Glomerular visceral epithelial cell (primary cell): ENCODE measurements at regions not wholly inside any gene's neighbourhood (a gene's known extent, or its start where the extent isn't known, plus 50 kb on each side); places are given as distances from the start of the nearest gene placed in this dataset.

ENCODE experiments used
- DNase-seq: peaks from one replicate; pipeline ENCODE4 v3.0.0-alpha.2; 2016; ENCODE audit errors: extremely low spot score

DNA sequence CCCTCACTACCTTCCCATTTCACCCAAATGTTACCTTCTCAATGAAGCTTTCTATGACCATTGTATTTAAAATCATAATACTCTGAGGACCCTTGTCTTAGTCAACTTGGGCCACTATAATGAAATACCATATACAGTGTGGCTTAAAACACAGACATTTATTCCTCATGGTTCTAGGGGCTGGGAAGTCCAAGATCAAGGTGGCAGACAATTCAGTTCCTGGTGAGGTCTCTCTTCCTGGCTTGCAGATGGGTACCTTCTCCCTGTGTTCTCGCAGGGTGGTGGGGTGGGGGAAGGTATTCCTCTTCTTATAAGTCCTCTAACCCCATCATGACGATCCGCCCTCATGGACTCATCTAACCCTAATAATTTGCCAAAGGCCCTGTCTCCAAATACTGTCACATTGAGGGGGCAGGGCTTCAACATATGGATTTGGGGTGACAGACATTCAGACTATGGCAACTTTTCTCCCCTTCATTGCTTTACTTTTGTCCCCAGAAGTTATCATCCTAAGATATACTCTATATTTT, 163.7 kb upstream of the PWP1 start:
- no peak for DNase-seq

DNA sequence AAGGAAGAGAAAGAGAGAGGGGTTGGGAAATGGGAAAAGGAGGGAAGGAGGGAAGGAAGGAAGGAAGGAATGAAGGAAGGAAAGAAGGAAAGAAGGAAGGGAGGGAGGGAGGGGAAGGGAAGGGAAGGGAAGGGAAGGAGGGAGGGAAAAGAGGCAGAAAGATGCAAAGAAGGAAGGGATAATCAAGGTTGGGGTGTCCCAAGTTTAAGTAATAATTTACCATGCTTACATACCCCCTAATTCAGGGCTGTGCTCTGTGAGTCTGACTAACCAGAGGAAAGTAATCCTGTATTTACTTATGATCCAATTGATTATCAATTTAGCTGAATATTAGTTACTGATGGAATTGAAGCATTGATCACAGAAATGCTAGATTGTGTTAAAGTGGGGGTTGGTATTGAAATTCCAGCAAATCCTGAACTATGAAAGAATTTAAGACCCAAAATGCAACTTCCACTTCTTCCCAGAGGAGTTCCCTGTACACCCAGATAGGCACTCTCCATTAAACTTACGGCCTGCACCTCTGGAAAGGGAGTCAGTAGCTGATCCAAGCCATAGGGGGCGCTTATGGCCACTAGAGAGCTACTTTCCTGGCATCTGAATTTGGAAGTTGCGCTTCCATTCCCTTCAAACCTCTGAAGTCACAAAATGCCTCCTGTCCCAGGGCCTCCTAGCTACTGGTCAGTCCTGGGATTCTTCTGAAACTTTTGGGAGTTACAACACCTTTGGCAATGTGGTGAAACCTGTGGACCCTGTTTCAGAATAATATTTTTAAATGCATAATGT, 162.7 kb upstream of the PWP1 start:
- no peak for DNase-seq

DNA sequence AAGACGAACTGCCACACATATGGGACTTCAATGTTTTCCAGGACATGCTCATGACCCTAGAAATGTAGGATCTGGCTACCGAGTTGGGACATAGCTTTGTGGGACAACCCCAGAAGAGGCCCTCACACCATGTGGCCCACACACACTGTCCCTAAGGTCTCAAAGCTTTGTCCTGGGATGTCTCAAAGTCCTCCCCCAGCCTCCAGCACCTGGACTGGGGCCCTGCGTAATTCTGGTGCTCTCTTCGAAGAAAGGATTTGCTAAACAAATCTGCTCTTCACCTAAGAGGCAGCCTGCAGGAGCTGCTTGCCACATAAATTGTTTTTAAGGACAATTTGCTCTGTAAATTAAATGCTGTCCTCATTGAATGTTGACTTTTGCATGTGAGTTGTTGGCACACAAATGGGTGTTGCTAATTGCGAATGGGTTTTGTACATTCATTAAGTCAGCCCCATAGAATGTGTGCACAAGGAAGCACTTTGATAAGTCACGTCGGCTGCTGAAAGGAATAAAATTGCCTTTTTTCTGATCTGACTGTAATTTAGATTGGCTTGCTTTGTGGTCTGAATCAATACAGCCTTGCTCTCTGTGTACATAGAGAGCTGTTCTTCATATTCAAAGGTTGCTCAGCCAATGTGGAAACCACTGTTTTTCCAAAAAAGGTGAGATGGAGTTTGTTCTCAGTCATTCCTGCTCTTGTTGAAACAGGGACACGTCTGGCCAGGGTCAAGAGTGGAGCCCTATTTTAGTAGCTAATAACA, 161.6 kb upstream of the PWP1 start:
- no peak for DNase-seq

DNA sequence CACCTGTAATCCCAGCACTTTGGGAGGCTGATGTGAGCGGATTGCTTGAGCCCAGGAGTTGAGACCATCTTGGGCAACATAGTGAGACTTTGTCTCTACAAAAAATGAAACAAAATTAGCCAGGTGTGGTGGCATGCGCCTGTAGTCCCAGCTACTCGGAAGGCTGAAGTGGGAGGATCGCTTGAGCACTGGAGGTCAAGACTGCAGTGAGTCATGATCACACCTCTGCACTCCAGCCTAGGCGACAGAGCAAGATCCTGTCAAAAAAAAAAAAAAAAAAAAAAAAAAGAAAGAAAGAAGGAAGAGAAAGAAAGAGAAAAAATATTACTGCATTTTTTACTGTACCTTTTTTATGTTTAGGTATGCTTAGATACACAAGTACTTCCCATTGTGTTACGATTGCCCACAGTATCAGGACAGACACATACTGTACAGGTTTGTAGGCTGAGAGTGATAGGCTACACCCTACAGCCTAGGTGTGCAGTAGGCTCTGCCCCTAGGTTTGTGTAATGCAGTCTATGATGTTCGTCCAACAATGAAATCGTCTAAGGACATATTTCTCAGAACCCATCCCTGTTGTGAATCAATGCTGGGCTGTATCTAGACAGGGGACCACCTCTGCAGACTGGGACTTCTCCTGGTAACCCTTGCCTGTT, 160.4 kb upstream of the PWP1 start:
- no peak for DNase-seq

DNA sequence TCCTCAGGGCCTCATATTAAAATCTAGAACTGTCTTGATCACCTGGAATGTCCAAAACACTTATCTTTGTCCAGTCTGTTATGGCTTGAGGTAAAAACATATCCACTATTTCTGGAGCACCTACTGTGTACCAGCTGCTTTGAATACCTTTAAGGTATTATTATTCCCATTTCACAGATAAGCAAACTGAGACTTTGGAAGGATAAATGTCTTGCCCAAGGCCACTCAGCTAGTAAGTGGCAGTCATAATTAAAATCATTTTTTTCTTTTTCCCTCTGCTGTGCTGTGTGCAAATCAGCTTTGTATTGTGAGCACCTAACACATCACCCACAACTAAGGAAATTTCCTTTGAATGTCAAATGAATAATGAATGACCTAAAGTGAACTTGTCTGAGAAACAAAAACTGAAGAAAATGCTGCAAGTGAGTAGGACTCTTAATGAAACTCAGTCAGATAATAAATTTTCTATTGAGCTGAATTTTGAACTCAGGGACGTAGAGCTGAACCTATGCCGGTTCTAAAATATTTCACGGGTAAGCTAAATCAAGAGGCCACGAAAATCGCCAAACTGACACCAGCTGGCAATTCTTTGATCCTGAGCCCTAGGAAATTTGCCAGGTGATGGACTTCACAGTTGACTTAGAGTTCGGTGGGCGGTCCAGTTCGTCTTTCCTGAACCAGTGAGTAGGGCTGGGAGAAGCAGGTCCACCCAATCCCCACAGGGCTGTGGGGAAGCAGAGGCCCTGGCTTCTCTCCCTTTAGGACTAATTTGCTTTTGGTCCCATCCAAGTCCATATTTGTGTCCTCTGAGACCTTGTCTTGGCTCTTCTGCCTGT, 159.7 kb upstream of the PWP1 start:
- no peak for DNase-seq

DNA sequence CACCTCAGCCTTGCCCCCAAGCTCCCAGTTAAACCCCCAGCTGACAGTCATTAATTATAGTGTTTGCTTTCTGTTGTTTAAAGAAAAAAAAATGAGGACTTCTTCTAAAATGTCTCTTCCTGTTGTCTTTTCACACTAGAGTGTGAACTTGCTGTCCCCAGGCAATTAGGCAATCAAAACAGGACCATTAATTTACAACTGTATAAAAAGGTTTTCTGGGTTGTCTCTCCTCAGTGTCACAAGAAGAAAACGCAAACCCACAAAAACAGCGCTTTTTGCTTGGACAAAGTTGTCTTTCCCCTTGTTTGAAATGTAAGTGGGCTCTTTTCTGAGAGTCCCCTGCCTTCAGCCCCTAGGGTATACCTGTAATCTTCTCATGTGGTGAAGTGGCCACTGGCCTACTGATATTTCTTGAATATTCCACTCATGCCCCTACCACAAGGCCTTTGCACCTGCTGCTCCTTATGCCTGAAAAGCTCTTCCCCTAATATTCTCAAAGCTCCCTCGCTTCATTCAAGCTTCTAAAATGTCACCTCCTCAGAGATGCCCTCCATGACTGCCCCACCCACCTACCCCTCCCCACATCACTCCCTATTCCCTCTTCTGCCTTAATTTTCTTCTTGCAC, 158.9 kb upstream of the PWP1 start:
- DNase-seq, result no peak

DNA sequence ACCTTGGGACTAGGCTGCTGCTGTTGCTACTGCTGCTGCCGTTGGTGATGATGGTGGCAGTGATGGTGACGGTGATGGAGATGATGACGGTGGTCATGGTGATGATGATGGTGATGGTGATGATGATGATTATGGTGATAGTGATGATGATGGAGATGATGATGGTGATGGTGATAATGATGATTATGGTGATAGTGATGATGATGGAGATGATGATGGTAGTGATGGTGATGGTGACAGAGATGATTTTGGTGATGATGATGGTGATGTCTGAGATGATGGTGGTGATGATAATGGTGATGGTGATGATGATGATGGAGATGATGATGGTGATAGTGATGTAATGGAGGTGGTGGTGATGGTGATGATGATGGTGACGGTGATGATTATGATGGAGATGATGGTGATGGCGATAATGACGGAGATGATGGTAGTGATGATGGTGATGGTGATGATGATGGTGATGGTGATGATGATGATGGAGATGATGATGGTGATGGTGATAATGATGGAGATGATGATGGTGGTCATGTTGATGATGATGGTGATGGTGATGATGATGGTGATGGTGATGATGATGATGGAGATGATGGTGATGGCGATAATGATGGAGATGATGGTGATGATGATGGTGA, 156.8 kb upstream of the PWP1 start:
- no peak for DNase-seq

DNA sequence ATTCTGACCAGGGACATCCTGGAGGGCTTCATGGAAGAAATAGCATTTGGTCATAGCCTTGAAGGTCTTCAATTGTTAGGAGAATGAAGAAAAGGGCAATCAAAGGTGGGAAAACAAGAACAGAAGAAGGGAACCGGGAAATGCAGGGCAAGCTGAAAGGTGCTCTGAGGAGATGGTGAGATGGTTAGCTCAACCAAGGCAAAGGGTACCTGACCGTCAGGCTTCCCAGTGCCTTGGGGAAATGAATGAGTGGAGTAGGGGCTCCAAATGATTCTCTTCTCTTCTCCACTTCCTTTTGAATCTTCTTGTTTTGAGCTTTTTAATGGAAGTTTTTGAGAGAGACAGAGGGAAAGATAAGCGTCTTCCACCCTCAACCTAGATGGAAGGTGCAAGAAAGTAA, 155.6 kb upstream of the PWP1 start:
- no peak for DNase-seq

DNA sequence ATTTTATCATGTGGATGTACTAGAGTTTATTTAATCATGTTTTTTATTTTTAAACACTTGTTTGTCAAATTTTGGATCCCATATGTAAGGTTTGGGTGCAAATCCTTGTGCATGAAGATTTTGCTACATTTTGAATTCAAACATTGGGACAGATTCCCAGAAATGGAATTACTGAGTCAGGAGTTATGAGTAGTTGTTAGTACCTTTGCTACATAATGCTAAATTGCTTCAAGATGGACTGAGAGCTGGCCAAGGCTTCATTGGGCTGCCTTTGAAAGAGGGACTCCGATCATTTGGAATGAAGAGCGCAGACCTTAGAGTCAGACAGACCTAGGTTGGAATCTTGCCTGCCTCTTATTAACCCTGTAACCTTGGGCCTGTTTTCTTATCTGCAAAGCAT, 154.9 kb upstream of the PWP1 start:
- DNase-seq, result no peak

DNA sequence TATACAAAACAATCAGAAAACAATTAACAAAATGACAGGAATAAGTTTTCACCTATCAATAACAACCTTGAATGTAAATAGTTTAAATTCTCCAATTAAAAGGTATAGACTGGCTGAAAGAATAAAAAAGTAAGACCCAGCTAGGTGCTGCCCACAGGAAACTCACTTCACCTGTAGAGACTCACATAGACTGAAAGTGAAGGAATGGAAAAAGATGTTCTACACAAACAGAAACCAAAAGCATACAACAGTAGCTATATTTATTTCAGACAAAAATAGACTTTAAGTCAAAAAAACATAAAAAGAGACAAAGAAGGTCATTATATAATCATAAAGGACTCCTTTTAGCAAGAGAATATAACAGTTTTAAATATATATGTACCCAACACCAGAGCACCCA, 152.4 kb upstream of the PWP1 start:
- no peak for DNase-seq

DNA sequence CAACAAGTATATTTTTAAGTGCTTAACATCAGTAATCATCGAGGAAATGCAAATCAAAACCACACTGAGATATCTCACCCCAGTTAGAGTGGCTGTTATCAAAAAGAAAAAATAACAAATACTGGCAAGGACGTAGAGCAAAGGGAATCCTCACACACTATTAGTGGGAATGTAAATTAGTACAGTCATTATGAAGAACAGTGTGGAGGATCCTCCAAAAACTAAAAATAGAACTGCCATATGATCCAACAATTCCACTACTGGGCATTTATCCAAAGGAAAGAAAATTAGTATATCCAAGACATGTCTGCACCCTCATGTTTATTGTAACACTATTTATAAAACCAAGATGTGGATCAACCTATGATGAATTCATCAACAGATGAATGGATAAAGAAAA, 149.0 kb upstream of the PWP1 start:
- no peak for DNase-seq

DNA sequence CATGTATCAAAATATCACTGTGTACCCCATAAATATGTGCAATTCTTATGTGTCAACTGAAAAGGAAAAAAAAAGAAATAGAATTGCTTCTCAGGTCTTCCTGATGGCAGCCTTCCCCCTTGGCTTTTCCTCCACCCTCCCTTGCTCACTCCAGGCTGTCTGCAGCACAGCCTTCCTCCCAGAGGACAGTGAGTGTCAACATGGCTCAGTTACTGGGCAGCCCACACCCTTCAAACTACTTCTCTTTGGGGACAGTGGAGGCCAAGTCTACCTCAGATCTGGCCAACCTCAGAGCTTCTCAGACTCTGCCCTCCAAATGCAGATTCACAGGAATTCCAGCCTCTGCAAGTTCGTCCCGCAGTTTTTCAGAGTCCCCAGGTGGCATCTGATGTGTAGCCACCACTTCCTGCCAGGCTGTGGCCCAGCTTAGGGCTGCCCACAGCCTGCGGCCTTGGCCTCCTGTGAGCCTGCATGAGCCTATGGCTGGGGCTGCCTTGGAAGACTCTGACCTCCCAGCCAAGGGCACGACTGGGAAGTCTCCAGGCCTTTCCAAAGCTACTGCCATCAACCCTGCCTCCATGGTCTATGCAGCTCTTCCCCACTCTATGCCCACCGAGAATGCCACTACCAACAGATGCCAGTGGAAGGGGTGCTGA, 148.0 kb upstream of the PWP1 start:
- DNase-seq, result no peak

DNA sequence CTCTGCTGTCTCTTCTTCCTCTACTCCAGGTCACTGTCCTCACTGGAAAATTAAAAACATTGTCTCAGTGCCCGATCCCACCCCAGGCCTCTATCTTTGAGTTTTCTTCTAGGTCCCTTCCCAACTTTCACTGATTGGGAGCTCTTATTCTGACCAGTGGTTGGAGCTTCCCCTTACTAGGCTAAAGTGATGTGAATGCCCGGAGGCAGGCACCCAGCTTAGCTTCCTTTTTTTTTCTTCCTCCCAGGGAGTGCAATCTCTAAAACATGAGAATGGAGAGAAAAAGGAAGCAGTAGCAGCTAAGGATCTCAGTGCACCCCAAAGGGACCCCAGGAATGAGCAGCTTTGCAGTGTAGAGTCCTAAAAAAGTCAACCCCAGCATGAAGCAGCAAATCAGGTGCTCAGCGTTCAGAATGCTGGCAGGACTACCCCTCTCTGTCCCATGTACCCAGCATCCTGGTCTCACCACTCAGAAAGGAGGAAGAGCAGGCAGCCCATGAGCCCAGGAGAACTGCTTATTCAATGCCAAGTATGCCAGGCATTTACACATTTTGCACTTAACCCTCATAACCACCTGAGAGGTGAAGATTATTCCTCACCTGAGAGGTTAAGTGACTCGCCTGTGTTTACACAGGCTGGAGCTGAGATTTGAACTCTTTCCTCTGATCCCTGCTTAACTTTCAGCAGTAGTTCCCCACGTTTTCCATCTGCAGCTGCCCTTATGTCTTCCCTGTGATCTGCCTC, 146.2 kb upstream of the PWP1 start:
- DNase-seq, result no peak

DNA sequence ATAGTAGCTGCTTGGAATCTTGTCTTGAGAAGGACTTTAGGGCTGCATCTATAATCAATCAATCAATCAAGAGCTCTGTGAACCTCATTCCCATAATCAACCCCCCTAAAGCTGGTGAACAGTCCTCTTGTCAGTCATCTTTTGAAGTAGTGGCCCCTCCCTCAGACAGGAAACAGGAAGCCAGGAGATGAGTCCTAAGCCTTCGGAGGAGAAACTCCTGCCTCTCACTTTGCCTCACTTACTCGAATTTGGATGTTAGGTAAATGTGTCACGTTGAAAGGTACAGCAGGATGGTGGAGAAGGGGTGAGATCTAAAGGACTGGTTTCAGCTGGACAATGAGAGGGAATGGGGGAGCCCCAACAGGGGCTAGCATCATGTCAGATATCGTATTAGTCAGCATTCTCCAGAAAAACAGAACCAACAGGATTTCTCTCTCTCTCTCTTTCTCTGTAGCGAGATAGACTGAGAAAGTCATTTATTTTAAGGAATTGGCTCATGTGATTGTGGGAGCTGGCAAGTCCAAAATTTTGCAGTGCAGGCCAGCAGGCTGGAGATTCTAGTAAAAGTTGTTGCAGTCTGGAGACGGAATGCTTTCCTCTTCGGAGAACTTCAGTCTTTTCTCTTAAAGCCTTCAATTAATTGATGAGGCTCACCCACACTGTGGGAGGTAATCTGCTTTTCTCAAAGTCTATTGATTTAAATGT, 144.4 kb upstream of the PWP1 start:
- DNase-seq, result no peak

DNA sequence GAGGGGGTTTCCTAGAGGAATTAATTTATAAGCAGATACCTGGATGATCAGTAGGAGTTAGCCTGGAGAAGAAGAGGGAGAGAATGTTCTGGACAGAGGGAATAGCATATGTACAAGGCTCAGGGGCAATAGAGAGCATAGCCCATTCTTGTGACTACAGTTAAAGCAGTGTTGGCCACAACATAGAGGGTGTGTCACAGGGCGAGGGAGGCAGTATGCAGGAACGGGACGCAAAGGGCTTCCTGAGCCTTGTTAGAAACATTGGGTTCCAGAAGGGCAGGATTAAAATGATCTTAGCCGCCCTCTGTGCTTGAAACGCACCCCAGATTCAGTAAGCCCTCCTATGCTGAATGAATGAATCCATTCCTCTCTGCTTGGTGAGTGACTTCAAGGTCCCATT, 142.2 kb upstream of the PWP1 start:
- no peak for DNase-seq

DNA sequence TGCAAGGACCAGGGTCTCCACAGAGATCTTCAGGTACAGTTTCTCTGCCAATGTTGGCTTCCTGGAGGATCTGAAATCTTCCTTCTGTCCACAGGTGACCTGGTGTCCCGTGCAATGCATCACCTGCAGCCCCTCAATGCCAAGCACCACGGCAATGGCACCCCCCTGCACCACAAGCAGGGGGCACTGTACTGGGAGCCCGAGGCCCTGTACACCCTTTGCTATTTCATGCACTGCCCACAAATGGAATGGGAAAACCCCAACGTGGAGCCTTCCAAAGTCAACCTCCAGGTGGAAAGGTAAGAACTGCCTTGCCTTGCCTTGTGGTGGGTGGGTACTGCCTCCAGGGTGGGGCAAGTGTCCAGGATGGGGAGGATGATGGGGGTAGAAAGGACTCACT, 141.8 kb upstream of the PWP1 start:
- DNase-seq, result no peak

DNA sequence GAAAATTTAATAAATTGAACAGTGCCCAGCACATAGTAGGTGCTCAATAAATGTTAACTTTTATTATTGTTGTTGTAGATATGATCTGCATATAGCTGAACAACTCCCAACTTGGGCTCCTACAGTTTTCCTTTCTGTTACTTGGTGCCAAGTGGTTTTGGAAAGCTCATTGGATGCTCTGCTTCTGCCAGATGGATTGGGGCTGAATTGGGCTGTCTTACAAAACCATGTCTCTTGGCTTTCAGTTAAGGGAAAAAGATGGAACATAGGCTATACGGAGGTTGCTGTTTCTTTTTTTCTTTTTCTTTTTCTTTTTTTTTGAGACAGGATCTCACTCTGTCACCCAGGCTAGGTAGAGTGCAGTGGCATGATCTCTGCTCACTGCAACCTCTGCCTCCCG, 140.7 kb upstream of the PWP1 start:
- DNase-seq, result no peak

DNA sequence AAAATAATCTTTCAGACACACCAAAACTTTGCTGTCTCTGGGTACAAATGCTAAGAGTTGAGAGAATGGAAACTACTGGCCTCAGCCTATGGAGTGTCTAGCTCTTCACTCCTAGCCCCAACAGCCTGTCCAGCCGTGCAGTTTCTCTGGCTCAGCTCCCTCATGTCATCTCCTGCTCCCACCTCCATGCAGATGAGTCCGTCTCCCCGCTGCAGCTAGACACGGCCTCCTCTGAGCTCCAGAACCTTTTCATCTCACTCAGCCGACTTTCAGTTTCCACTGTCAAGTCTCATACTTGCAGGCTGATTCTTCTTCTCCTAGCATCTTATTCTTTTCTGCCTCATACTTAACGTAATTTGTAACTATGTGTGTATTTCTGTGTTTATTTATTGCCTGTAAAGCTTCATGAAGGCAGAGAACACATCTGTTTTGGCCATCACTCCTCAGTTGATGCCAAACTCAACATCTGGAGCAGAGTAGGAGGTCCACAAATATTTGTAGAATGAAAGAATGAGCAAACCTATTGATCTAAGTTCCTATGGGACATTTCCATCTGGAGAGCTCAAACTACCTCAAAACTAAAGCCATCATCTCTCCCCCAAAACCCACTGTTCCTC, 139.8 kb upstream of the PWP1 start:
- no peak for DNase-seq

DNA sequence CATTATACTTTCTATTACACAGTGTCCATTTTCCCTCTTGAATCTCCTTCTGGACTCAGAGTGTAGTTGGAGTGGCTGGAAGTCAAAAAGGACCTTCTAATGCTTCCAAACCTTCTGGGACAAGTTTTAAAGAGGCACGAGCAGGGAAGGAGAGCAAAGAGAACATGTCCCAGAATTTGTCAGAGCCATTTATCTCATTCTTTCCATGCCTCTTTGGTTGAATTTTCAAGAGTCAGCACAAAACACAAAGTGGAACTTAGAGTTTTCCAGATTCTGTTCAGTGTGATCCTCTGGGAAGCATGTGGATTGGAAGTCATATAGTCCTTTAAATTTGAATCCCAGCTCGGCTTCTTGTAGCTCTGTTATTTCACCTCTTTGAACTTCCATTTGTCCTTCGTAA, 138.2 kb upstream of the PWP1 start:
- no peak for DNase-seq
